ENCODE measurements at regions not wholly inside any gene's neighbourhood (a gene's known extent, or its start where the extent isn't known, plus 50 kb on each side); places are given as distances from the start of the nearest gene placed in this dataset.

DNA sequence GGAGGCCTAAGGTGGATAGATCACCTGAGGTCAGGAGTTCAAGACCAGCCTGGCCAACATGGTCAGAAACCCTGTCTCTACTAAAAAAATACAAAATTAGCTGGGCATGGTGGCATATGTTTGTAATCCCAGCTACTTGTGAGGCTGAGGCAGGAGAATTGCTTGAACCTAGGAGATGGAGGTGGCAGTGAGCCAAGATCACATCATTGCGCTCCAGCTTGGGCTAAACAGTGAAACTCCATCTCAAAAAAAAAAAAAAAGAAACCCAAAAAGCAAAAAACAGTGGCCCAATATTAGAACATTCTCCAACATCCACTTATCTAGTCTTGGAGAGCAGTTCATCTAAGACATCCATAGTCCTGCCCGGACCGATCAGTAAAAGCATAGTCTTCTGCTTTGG is 260.4 kb downstream of the MREG start:
- H3K4me1 ChIP-seq (ENCODE audit: control insufficient read depth in 5 of 5, insufficient read depth in 5 of 5, low read length in 5 of 5): peaks cover 12 to 59% (median 51%) of the 10 kb centered on the region in 5 donors
- H3K9ac ChIP-seq (ENCODE audit: low read length in 5 of 5): no peak overlapping the region
- H3K9me3 ChIP-seq (ENCODE audit: control insufficient read depth in 5 of 5, low read length in 5 of 5): no peaks in the 10 kb centered on the region
- H3K4me3 ChIP-seq (ENCODE audit: low read depth in 1 of 5, low read length in 5 of 5): no peak overlapping the region
- no peaks in the 10 kb centered on the region for H3K27me3 ChIP-seq (ENCODE audit: control insufficient read depth in 5 of 5, insufficient read depth in 4 of 5, low read length in 5 of 5)
- H3K36me3 ChIP-seq (ENCODE audit: control insufficient read depth in 5 of 5, insufficient read depth in 5 of 5, low read length in 5 of 5): no peaks in the 10 kb centered on the region
- no peak overlapping the region for H3K27ac ChIP-seq (ENCODE audit: low read depth, low read length)

DNA sequence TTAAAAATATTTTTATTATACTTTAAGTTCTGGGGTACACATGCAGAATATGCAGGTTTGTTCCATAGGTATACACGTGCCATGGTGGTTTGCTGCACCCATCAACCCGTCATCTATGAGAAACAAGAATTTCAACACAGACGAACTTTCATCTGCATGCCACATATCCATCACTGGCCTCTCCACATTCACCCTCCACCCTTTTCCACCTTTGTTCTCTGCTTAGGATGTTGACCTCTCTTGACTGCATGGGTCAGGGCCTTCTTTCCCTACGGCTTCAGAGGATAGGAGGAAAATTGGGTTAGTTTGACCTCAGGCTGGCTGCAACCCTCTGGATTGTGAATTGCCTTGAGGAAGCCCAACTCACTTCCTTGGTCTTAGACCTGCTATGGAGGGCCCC is 260.9 kb downstream of the MREG start:
- H3K36me3 ChIP-seq (ENCODE audit: control insufficient read depth in 5 of 5, insufficient read depth in 5 of 5, low read length in 5 of 5): no peaks in the 10 kb centered on the region
- peaks cover 12 to 62% (median 51%) of the 10 kb centered on the region in 5 donors for H3K4me1 ChIP-seq (ENCODE audit: control insufficient read depth in 5 of 5, insufficient read depth in 5 of 5, low read length in 5 of 5)
- no peaks in the 10 kb centered on the region for H3K9me3 ChIP-seq (ENCODE audit: control insufficient read depth in 5 of 5, low read length in 5 of 5)
- no peaks in the 10 kb centered on the region for H3K27me3 ChIP-seq (ENCODE audit: control insufficient read depth in 5 of 5, insufficient read depth in 4 of 5, low read length in 5 of 5)
- no peak overlapping the region for H3K4me3 ChIP-seq (ENCODE audit: low read depth in 1 of 5, low read length in 5 of 5)
- H3K9ac ChIP-seq (ENCODE audit: low read length in 5 of 5): no peak overlapping the region
- no peak overlapping the region for H3K27ac ChIP-seq (ENCODE audit: low read depth, low read length)

- H3K4me1 ChIP-seq (ENCODE audit: control insufficient read depth in 5 of 5, insufficient read depth in 5 of 5, low read length in 5 of 5): peaks cover 12 to 63% (median 51%) of the 10 kb centered on the region in 5 donors
- no peak overlapping the region for H3K9ac ChIP-seq (ENCODE audit: low read length in 5 of 5)
- H3K9me3 ChIP-seq (ENCODE audit: control insufficient read depth in 5 of 5, low read length in 5 of 5): no peaks in the 10 kb centered on the region
- no peaks in the 10 kb centered on the region for H3K27me3 ChIP-seq (ENCODE audit: control insufficient read depth in 5 of 5, insufficient read depth in 4 of 5, low read length in 5 of 5)
- H3K27ac ChIP-seq (ENCODE audit: low read depth, low read length): no peak overlapping the region
- H3K4me3 ChIP-seq (ENCODE audit: low read depth in 1 of 5, low read length in 5 of 5): no peak overlapping the region
- no peaks in the 10 kb centered on the region for H3K36me3 ChIP-seq (ENCODE audit: control insufficient read depth in 5 of 5, insufficient read depth in 5 of 5, low read length in 5 of 5)
Observed at GRCh38 chr2:215751911-215752272, 261.5 kb downstream of the MREG start.

GRCh38 chr2:215751200-215751910 is 262.0 kb downstream of the MREG start:
- H3K9ac ChIP-seq (ENCODE audit: low read length in 5 of 5): no peak overlapping the region
- no peak overlapping the region for H3K27ac ChIP-seq (ENCODE audit: low read depth, low read length)
- H3K36me3 ChIP-seq (ENCODE audit: control insufficient read depth in 5 of 5, insufficient read depth in 5 of 5, low read length in 5 of 5): no peaks in the 10 kb centered on the region
- no peak overlapping the region for H3K4me3 ChIP-seq (ENCODE audit: low read depth in 1 of 5, low read length in 5 of 5)
- H3K9me3 ChIP-seq (ENCODE audit: control insufficient read depth in 5 of 5, low read length in 5 of 5): no peaks in the 10 kb centered on the region
- H3K4me1 ChIP-seq (ENCODE audit: control insufficient read depth in 5 of 5, insufficient read depth in 5 of 5, low read length in 5 of 5): peaks cover 12 to 66% (median 48%) of the 10 kb centered on the region in 5 donors
- no peaks in the 10 kb centered on the region for H3K27me3 ChIP-seq (ENCODE audit: control insufficient read depth in 5 of 5, insufficient read depth in 4 of 5, low read length in 5 of 5)

GRCh38 chr2:215750763-215751162 is 262.6 kb downstream of the MREG start:
- H3K9ac ChIP-seq (ENCODE audit: low read length in 5 of 5): no peak overlapping the region
- no peak overlapping the region for H3K4me3 ChIP-seq (ENCODE audit: low read depth in 1 of 5, low read length in 5 of 5)
- H3K27me3 ChIP-seq (ENCODE audit: control insufficient read depth in 5 of 5, insufficient read depth in 4 of 5, low read length in 5 of 5): no peaks in the 10 kb centered on the region
- no peak overlapping the region for H3K27ac ChIP-seq (ENCODE audit: low read depth, low read length)
- H3K4me1 ChIP-seq (ENCODE audit: control insufficient read depth in 5 of 5, insufficient read depth in 5 of 5, low read length in 5 of 5): peaks cover 12 to 66% (median 42%) of the 10 kb centered on the region in 5 donors
- H3K9me3 ChIP-seq (ENCODE audit: control insufficient read depth in 5 of 5, low read length in 5 of 5): no peaks in the 10 kb centered on the region
- no peaks in the 10 kb centered on the region for H3K36me3 ChIP-seq (ENCODE audit: control insufficient read depth in 5 of 5, insufficient read depth in 5 of 5, low read length in 5 of 5)

DNA sequence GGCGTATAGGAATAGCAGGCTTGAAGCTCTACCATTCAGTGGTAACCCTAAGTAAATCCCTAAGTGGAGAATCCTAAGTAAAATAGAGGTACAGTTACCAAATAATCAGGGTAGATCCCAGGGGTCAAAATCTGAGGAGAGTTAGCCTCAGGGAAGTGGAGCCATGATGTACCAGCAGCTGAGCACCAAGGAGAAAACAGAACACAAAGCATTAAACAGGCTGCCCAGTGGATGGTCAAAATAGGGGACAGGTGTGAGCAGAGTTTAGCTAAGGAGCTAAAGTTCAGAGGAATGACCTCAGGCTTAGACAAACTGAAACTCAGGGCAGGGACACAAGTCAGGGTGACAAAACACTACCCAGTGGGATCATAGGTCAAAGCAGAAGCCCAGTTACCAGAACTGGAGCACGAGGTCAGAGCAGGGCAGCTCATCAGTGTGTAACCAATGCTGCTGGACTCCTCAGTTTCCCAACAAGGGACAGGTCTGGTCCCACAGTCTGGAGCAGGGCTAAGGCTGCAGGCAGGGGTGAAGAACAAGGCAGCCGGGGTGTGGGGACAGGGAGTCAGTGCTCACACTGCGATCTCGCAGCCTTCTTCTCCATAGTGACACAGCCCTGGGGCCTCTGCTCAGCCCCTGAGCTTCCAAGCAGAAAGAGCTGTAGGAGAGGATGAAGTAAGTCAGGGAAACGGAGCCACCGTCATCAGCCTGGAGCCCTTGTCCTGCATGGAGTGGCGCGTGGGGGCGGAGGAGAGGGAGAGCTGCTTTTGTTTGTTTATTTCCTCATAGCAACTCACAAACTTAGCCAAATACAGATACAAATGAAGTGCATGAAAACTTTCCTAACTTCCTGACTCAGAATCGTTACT is 264.0 kb downstream of the MREG start:
- peaks cover 12 to 53% (median 34%) of the 10 kb centered on the region in 5 donors for H3K4me1 ChIP-seq (ENCODE audit: control insufficient read depth in 5 of 5, insufficient read depth in 5 of 5, low read length in 5 of 5)
- H3K27me3 ChIP-seq (ENCODE audit: control insufficient read depth in 5 of 5, insufficient read depth in 4 of 5, low read length in 5 of 5): no peaks in the 10 kb centered on the region
- peak overlapping the region in 1 of 5 donors; percentile 44 for H3K9ac ChIP-seq (ENCODE audit: low read length in 5 of 5)
- no peaks in the 10 kb centered on the region for H3K36me3 ChIP-seq (ENCODE audit: control insufficient read depth in 5 of 5, insufficient read depth in 5 of 5, low read length in 5 of 5)
- peak overlapping the region in 3 of 5 donors; percentile 11 to 42 (median 23) for H3K4me3 ChIP-seq (ENCODE audit: low read depth in 1 of 5, low read length in 5 of 5)
- H3K27ac ChIP-seq (ENCODE audit: low read depth, low read length): peak overlapping the region; percentile 18
- H3K9me3 ChIP-seq (ENCODE audit: control insufficient read depth in 5 of 5, low read length in 5 of 5): no peaks in the 10 kb centered on the region

DNA sequence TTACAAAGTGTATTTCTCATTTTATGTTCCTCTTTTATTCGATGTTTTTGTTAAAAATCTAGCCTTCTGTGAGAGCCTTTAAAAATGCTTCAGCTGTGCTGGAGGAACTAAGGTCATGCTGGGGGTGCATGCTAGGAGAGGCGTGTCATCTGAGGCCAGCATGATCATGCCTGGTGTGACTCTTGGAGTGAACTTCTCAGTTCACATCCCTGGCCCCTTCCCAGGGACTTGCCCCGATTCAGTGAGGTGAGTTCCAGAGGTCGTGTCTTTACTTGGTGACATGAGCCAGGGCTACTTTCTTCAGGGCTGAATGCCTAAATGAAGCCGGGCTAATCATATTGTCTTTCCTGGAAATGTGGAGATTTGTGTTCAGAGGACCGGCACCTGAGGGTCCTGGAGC is 264.9 kb downstream of the MREG start:
- Histone ChIP-seq H3K27me3 (ENCODE audit: control insufficient read depth in 5 of 5, insufficient read depth in 4 of 5, low read length in 5 of 5) (no peaks in the 10 kb centered on the region), H3K4me3 (ENCODE audit: low read depth in 1 of 5, low read length in 5 of 5) (no peak overlapping the region), H3K4me1 (ENCODE audit: control insufficient read depth in 5 of 5, insufficient read depth in 5 of 5, low read length in 5 of 5) (peaks cover 12 to 46% (median 26%) of the 10 kb centered on the region in 5 donors), H3K9me3 (ENCODE audit: control insufficient read depth in 5 of 5, low read length in 5 of 5) (no peaks in the 10 kb centered on the region), H3K9ac (ENCODE audit: low read length in 5 of 5) (no peak overlapping the region), H3K36me3 (ENCODE audit: control insufficient read depth in 5 of 5, insufficient read depth in 5 of 5, low read length in 5 of 5) (no peaks in the 10 kb centered on the region), H3K27ac (ENCODE audit: low read depth, low read length) (no peak overlapping the region)

GRCh38 chr2:215746887-215747615 is 266.3 kb downstream of the MREG start:
- H3K4me3 ChIP-seq (ENCODE audit: low read depth in 1 of 5, low read length in 5 of 5): no peak overlapping the region

DNA sequence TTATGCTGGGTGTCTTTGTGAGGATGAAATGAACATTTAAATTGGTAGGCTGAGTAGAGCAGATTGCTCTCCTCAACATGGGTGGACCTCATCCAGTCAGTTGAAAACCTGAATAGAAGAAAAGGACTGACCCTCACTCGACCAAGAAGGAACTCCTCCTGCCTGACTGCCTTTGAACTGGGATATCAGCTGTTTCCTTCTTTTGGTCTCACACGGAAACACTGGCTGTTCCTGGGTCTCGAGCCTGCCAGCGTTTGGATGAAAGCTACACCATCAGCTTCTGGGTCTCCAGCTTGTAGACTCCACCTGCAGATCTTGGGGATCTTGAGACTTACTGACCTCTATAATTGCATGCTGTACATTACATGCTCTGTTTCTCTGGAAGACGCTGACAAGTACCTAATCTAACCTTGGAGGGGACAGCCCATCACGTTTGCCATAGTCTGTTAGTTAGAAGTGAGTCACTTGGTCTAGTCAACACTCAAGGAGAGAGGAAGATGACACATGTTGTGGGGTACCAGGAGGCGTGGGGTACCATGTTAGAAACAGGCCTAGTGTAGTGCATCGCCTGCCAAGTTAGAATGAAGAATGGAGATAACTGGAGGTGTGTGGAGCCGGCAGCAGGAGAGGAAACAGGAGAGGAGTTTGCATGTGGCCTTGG is 267.0 kb downstream of the MREG start:
- Histone ChIP-seq H3K9ac (ENCODE audit: low read length in 5 of 5) (no peak overlapping the region), H3K4me1 (ENCODE audit: control insufficient read depth in 5 of 5, insufficient read depth in 5 of 5, low read length in 5 of 5) (peaks cover 12 to 46% (median 26%) of the 10 kb centered on the region in 5 donors), H3K27ac (ENCODE audit: low read depth, low read length) (no peak overlapping the region)

More at GRCh38 chr2:215746887-215747615, 266.3 kb downstream of the MREG start:
- Histone ChIP-seq H3K9ac (ENCODE audit: low read length in 5 of 5) (no peak overlapping the region), H3K27ac (ENCODE audit: low read depth, low read length) (no peak overlapping the region), H3K36me3 (ENCODE audit: control insufficient read depth in 5 of 5, insufficient read depth in 5 of 5, low read length in 5 of 5) (no peaks in the 10 kb centered on the region), H3K4me1 (ENCODE audit: control insufficient read depth in 5 of 5, insufficient read depth in 5 of 5, low read length in 5 of 5) (peaks cover 12 to 46% (median 26%) of the 10 kb centered on the region in 5 donors), H3K27me3 (ENCODE audit: control insufficient read depth in 5 of 5, insufficient read depth in 4 of 5, low read length in 5 of 5) (no peaks in the 10 kb centered on the region), H3K9me3 (ENCODE audit: control insufficient read depth in 5 of 5, low read length in 5 of 5) (no peaks in the 10 kb centered on the region)

More for the DNA sequence above, 267.0 kb downstream of the MREG start:
- H3K4me3 ChIP-seq (ENCODE audit: low read depth in 1 of 5, low read length in 5 of 5): no peak overlapping the region
- no peaks in the 10 kb centered on the region for H3K36me3 ChIP-seq (ENCODE audit: control insufficient read depth in 5 of 5, insufficient read depth in 5 of 5, low read length in 5 of 5)
- no peaks in the 10 kb centered on the region for H3K9me3 ChIP-seq (ENCODE audit: control insufficient read depth in 5 of 5, low read length in 5 of 5)
- no peaks in the 10 kb centered on the region for H3K27me3 ChIP-seq (ENCODE audit: control insufficient read depth in 5 of 5, insufficient read depth in 4 of 5, low read length in 5 of 5)
